ENCODE measurements at regions not wholly inside any gene's neighbourhood (a gene's known extent, or its start where the extent isn't known, plus 50 kb on each side); places are given as distances from the start of the nearest gene placed in this dataset.

DNA sequence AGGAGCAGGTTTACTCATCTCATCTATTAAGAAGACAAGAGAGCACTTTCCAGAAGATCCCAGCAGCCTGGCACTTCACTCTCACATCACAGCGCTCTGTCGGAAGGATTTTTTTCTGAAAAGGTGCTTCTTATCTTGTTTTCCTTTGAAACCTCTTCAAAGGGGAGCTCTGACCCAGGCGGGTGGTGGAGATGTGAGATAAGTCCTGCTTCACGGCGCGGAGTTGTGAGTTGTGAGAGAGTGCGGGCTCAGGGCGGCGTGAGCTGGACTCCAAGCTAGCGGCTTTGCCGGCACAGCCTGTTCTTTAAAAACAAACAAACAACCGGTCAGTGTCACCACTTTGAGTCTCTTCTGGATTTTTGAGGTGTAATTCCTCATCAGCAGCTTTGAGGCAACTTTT lies 169.0 kb upstream of the ARGLU1 start:
- no peak for DNase-seq (ENCODE audit: low read depth in 2 of 2)

GRCh38 chr13:106734198-106734597 lies 166.3 kb upstream of the ARGLU1 start:
- DNase-seq (ENCODE audit: low read depth in 2 of 2), result no peak

GRCh38 chr13:106723036-106723435 lies 155.1 kb upstream of the ARGLU1 start:
- DNase-seq (ENCODE audit: low read depth in 2 of 2), result no peak

DNA sequence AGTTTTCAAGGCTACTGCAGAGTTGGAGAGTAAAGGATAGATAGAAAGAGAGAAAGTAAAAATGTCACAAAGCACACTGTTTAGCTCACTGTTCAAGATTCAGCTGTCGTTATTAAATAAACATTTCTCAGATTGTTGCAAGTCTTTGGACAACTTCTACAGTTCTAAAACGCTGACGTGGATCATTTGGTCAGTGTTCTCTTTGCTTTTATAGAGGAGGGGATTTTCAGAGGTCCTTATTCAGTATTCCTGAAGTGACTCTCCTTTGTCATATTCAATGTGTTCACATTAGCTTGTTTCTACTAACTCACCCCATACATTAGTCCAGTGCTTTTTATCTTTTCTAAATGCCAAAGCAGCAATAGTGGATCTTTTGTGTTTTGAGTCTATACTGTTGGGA lies 154.7 kb upstream of the ARGLU1 start:
- no peak for DNase-seq (ENCODE audit: low read depth in 2 of 2)

- no peak for DNase-seq (ENCODE audit: low read depth in 2 of 2)
Measured at GRCh38 chr13:106721599-106721998, 153.7 kb upstream of the ARGLU1 start.

- DNase-seq (ENCODE audit: low read depth in 2 of 2), result no peak
Measured at GRCh38 chr13:106714271-106714982, 146.5 kb upstream of the ARGLU1 start.

GRCh38 chr13:106712381-106712780 lies 144.4 kb upstream of the ARGLU1 start:
- DNase-seq (ENCODE audit: low read depth in 2 of 2), result no peak

GRCh38 chr13:106710266-106710665 lies 142.3 kb upstream of the ARGLU1 start:
- DNase-seq (ENCODE audit: low read depth in 2 of 2), result no peak

DNA sequence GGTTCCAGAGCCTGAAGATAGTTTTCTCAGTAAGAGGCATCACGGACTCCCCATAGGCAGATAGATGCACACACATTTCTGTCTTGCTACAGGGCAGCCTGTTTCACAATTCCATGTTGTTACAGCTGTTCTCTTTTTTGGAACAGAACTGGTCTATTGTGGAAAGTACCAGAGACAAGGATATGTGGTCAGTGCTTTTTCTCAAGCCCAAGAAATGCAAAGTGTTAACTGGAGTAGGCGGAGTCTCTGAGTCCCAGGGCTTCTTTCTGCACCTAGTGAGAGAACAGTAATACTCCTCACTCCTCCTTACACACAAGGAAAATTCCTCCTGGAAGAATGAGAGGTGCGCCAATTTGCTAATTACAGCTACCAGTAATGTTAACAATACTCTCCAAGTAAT lies 141.6 kb upstream of the ARGLU1 start:
- no peak for DNase-seq (ENCODE audit: low read depth in 2 of 2)

DNA sequence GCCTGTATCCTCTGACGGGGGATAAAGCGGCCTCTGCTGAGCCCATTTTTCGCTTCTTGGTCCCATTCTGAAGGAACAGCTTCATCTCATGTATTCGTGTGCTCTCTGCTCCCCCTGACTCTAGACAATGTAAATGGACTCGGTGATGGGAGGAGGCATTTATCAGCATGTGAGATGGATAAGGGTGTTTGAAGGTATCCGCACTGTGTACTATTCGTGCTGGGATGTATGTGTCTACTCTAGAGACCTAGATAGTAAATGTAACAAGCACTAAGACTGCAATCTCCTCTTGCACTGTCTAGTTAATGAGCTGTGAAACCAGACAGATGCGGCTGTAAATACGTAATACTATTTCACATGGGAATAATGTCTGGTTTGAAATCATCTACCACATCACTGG lies 134.6 kb upstream of the ARGLU1 start:
- no peak for DNase-seq (ENCODE audit: low read depth in 2 of 2)

GRCh38 chr13:106701771-106702341 lies 133.9 kb upstream of the ARGLU1 start:
- no peak for DNase-seq (ENCODE audit: low read depth in 2 of 2)

DNA sequence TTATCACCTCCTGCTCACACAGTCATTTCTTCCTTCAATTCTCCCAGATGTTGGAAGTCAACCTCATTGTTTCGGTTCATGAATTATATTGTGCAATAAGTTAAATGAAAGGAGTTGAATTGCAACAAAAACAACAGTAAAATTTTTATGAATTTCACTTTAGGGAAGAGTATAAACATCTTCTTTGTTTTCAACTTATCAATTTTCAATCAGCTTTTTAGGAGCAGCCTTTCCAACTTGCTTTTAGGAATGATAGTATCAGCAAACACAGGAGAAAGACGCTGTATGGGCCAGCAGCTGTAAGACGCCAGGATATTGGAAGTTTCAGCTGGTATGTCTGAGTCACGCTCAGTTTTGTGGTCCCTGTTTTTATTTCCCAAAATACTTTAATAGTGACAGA lies 132.5 kb upstream of the ARGLU1 start:
- DNase-seq (ENCODE audit: low read depth in 2 of 2), result no peak

- no peak for DNase-seq (ENCODE audit: low read depth in 2 of 2)
Measured at GRCh38 chr13:106700007-106700406, 132.1 kb upstream of the ARGLU1 start.

DNA sequence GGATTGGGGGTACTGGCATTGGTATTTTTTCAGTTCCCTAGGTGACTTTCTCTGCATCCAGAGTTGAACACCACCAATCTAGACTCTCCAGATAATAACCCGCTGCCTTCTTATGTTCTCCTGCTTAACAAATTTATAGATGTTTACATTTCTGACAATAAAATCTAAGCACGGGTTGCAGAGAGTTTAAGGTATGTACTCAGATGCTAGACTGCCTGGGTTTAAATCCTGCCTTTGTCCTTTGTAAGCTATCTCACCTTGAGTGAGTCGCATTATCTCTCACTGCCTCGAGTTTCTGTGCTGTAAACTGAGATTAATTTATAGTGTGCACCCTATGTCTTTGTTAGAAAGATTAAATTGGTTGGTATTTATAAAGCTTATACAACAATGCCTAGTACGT lies 131.4 kb upstream of the ARGLU1 start:
- no peak for DNase-seq (ENCODE audit: low read depth in 2 of 2)

DNA sequence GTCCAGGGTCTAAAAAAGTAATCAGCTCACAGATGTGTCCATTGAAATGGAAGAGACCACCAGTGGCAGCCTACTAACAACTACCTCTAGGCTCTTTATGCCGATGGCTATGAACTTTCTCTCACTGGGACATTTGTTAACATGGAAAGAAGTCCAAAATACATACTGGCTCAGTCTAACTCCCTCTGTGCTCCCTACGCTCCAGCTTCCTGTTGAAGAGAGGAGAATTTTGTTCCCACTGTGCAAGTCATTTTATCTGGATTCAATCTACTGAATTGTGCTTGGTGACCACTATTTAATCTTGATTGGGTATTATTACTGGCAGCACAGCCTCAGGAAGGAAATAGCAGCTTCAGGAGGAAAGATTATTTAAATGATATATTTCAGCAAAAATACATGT lies 128.8 kb upstream of the ARGLU1 start:
- DNase-seq (ENCODE audit: low read depth in 2 of 2), result no peak

DNA sequence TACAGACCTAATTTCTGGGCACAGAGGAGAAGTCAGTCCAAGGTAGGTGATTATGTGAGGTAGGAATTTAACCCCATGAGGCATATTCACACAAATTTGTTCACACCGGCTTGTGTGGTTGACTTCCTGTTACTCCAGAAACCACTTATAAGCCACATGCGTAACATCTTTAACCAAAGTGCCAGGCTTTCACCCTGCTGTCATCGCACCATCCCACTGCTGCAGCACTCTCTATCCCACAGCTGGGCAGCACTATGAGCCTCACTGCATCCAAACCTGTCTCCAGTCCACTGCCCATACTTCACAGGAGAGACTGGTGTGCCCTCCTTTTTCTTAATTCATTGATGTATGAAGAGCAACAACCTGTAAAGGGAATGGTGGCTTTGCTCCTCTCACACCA lies 128.2 kb upstream of the ARGLU1 start:
- DNase-seq (ENCODE audit: low read depth in 2 of 2), result no peak

DNA sequence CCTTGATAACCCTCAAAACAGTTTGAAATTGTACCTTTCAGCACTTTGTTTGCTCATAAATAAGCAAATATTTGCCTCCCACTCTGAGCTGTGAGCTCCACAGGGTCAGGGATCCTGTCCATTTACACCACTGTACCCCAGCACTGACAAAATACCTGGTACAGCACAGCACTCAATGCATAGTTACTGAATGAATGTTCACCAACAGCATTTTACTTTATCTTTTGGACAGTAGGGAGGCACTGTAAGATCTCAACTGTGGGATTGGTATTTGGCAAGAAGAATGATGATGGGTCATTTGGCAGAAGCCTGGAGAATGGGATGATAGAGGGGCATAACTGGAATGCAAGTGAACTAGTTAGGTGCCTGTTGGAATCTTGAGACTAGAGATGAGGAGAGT lies 127.2 kb upstream of the ARGLU1 start:
- no peak for DNase-seq (ENCODE audit: low read depth in 2 of 2)

DNA sequence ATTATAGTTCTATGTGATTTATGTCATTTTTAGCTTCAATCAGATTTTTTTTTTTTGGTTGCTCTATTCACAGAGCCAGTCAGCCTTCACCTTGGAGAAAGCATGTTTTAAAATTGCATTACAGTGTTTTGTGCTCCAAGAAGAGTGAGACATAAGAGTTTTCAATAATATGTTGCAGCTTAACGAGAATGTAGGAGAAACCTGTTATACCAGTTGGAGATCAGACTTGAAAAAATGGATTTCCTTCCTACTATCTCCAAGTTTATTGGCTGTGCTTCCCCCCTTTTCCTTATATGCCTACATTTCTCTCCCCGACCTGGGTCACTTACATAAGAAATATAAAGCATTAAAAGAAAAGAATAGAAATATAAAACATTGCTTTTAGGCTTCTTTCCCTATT lies 123.9 kb upstream of the ARGLU1 start:
- DNase-seq (ENCODE audit: low read depth in 2 of 2), result no peak

DNA sequence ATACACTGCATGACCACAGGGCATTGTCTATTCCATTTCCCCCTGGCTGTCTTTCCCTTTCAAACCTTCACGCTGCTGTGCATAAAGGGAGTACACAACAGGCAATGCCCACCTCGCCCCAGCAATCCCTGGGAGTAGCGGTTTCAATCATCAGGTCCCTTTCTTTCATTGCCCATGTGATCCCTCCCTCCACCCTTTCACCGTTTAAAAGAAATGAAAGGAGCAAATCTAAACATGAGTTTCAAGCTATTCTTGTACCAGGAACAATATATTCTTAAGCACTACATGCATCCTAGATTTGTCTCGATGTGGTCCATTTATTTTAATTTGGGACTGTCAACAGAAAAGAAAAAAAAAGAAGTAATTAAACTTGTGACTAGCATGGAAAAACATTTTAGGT lies 123.4 kb upstream of the ARGLU1 start:
- no peak for DNase-seq (ENCODE audit: low read depth in 2 of 2)

DNA sequence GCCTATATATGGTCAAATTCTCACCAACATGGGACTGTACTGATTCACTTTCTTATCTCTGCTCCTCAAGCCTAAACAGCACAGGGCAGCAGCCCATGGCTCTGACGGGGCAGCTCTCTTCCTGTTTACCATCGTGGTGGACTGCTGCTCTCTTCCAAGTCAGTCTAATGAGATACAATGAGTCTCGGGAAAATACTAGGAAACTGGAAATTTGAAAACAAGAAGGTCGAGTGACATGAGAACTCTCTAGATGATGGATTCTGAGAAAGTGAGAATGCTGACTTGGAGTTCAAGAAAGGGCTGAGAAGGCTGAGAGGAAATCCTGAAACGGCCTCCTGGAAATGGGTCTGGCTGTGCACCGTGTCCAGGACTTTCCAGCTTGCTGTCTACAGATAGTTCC lies 122.8 kb upstream of the ARGLU1 start:
- DNase-seq (ENCODE audit: low read depth in 2 of 2), result no peak

GRCh38 chr13:106689906-106690305 lies 122.0 kb upstream of the ARGLU1 start:
- no peak for DNase-seq (ENCODE audit: low read depth in 2 of 2)

- DNase-seq (ENCODE audit: low read depth in 2 of 2), result no peak
Measured at GRCh38 chr13:106688940-106689339, 121.0 kb upstream of the ARGLU1 start.

DNA sequence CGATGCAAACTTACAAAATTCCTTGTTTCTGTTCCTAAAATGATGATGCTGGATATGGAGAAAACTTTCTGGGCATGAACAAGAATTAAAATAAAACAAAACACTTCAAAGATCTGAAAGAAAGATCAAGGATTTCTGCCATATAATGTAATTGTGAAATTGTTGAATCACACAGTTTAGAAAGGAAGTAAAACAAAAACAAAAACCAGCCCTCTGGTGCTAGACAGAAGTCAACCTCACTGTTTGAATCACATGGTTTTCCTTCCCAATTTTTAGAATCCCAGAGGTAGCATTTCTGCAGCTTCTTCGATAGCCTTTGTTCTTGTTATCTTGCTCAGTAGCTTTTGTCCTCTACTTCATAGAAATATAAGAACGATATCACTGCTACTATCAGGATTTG lies 118.2 kb upstream of the ARGLU1 start:
- no peak for DNase-seq (ENCODE audit: low read depth in 2 of 2)

DNA sequence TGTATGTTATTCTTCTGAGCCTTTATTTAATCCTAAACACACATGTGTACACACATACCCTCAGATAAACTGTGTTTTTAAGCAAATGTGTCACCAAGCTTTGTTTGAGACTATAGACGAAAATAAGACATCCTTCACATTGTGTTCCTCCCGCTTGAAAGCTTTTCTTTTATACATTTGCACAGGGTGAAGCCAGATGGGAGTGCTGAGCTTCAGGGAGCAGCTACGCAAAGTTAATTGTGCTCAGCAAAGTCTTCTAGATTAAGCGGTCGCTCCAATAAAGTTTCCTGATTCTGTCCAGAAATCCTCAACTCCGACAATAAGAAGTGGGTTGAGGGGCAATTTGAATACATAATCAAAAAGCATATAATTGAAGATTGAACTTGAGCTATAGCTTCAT lies 117.2 kb upstream of the ARGLU1 start:
- DNase-seq (ENCODE audit: low read depth in 2 of 2), result no peak
